Caco-2 (cell line): ENCODE measurements at regions not wholly inside any gene's neighbourhood (a gene's known extent, or its start where the extent isn't known, plus 50 kb on each side); places are given as distances from the start of the nearest gene placed in this dataset.

Source experiments
- BruUV-seq: library from RNA; stranded (reverse); fragments of 400-500 nt; replicated peaks from 2 replicates; lab custom pipeline; 2021; lab: Mats Ljungman, UMichigan
- CTCF ChIA-PET: fragments of 300-600 bp; sonication (Branson Sonifier 250); formaldehyde crosslinking; loops from one replicate; lab custom pipeline; 2022; ENCODE audit warnings: antibody characterized with exemption; lab: Charles Lee
- POLR2A ChIA-PET: fragments of 300-600 bp; sonication (Branson Sonifier 250); formaldehyde crosslinking; loops from one replicate; lab custom pipeline; 2022; ENCODE audit warnings: antibody characterized with exemption; lab: Charles Lee
- DNase-seq, 2 experiments: peaks; one replicate each; pipeline versions ENCODE4 v3.0.0 to v3.0.0-alpha.2; 2020 to 2022
- H3K27me3 ChIP-seq: replicated peaks from 2 replicates; pipeline ENCODE4 v1.6.0; 2011; ENCODE audit warnings: low read length; ENCODE audit not compliant: control insufficient read depth, insufficient read depth
- H3K36me3 ChIP-seq: 2 replicates; pipeline ENCODE4 v1.5.1; 2011; ENCODE audit warnings: low read length; ENCODE audit not compliant: control insufficient read depth, insufficient read depth
- H3K4me1 ChIP-seq: fragments of 250-450 bp; sonication (Bioruptor Pico); 2 replicates; pipeline ENCODE4 v1.5.1; 2020; ENCODE audit warnings: mild to moderate bottlenecking
- H3K4me3 ChIP-seq: 2 replicates; pipeline ENCODE4 v1.5.1; 2011; ENCODE audit warnings: low read depth, mild to moderate bottlenecking, control low read depth, low read length
- H3K9me3 ChIP-seq: fragments of 250-450 bp; sonication (Bioruptor Pico); 2 replicates; pipeline ENCODE4 v1.5.1; 2020; ENCODE audit warnings: mild to moderate bottlenecking, moderate library complexity
- H3K27ac Mint-ChIP-seq: one replicate; pipeline ENCODE4 v1.8.0; 2022; ENCODE audit warnings: mixed read lengths; ENCODE audit not compliant: unreplicated experiment
- H3K27me3 Mint-ChIP-seq: one replicate; pipeline ENCODE4 v1.8.0; 2022; ENCODE audit warnings: mixed read lengths; ENCODE audit not compliant: insufficient read depth, unreplicated experiment
- H3K36me3 Mint-ChIP-seq: one replicate; pipeline ENCODE4 v1.8.0; 2022; ENCODE audit warnings: mild to moderate bottlenecking, mixed read lengths; ENCODE audit not compliant: insufficient read depth, unreplicated experiment
- H3K4me1 Mint-ChIP-seq: one replicate; pipeline ENCODE4 v1.8.0; 2022; ENCODE audit warnings: low read depth, mixed read lengths; ENCODE audit not compliant: unreplicated experiment
- H3K4me3 Mint-ChIP-seq: one replicate; pipeline ENCODE4 v1.8.0; 2022; ENCODE audit warnings: mild to moderate bottlenecking, moderate library complexity, mixed read lengths; ENCODE audit not compliant: unreplicated experiment
- H3K9me3 Mint-ChIP-seq: one replicate; pipeline ENCODE4 v1.8.0; 2022; ENCODE audit warnings: mixed read lengths; ENCODE audit not compliant: unreplicated experiment
- intact Hi-C: fragments of 100-400 bp; cut with micrococcal nuclease; formaldehyde crosslinking; loops from one replicate; pipeline ENCODE4 v1.10.0; 2022; ENCODE audit not compliant: unreplicated experiment
- TF ChIP-seq, protein P1 (sequence below), 2 experiments: fragments of 200-600 bp in 1 of 2; IDR thresholded peaks; 1 replicate in 1 of 2; 2 replicates in 1 of 2; pipeline versions ENCODE4 v1.5.1 to v1.8.0; 2011 to 2022; ENCODE audit warnings: antibody characterized with exemption in 1 of 2, control low read depth in 1 of 2, inconsistent platforms in 1 of 2, low read depth in 1 of 2, low read length in 1 of 2, mild to moderate bottlenecking in 1 of 2, moderate library complexity in 1 of 2; ENCODE audit not compliant: insufficient read depth in 1 of 2, severe bottlenecking in 1 of 2, unreplicated experiment in 1 of 2

DNA sequence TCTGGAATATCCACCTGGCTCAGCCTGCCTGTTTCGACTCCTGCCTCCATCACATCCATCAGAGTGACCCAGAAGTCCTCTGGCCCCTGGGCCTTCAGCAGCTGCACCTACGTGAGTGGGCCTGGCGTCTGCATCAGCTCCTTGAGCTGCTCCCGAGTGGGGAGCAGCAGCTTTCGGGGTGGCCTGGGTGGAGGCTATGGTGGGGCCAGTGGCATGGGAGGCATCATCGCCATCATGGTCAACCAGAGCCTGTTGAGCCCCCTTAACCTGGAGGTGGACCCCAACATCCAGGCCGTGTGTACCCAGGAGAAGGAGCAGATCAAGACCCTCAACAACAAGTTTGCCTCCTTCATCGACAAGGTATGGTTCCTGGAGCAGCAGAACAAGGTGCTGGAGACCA lies 83.0 kb downstream of the SEC61B start:
- no peak overlapping the region for H3K4me3 ChIP-seq
- no peaks in the 10 kb centered on the region for H3K9me3 ChIP-seq
- H3K4me1 ChIP-seq: peaks cover 9% of the 10 kb centered on the region; the same call in 1 of the 2 replicates
- peaks cover 6% of the 10 kb centered on the region for H3K4me1 Mint-ChIP-seq
- no peaks in the 10 kb centered on the region for H3K36me3 Mint-ChIP-seq
- no peak overlapping the region for H3K4me3 Mint-ChIP-seq
- no TSS peak for BruUV-seq
- intact Hi-C loops: no loop called here
- no peak overlapping the region for H3K27ac Mint-ChIP-seq
- H3K36me3 ChIP-seq: no peaks in the 10 kb centered on the region
- H3K27me3 ChIP-seq: no peaks in the 10 kb centered on the region
- H3K27me3 Mint-ChIP-seq: peaks cover 6% of the 10 kb centered on the region
- ChIA-PET CTCF (no interaction called here), POLR2A (no interaction called here)
- no peak for DNase-seq
- TF ChIP-seq, protein P1, sequence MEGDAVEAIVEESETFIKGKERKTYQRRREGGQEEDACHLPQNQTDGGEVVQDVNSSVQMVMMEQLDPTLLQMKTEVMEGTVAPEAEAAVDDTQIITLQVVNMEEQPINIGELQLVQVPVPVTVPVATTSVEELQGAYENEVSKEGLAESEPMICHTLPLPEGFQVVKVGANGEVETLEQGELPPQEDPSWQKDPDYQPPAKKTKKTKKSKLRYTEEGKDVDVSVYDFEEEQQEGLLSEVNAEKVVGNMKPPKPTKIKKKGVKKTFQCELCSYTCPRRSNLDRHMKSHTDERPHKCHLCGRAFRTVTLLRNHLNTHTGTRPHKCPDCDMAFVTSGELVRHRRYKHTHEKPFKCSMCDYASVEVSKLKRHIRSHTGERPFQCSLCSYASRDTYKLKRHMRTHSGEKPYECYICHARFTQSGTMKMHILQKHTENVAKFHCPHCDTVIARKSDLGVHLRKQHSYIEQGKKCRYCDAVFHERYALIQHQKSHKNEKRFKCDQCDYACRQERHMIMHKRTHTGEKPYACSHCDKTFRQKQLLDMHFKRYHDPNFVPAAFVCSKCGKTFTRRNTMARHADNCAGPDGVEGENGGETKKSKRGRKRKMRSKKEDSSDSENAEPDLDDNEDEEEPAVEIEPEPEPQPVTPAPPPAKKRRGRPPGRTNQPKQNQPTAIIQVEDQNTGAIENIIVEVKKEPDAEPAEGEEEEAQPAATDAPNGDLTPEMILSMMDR (IDR thresholded peaks at IDR 0.05; ENCODE audit: insufficient read depth in 1 of 2, low read depth in 1 of 2, low read length in 1 of 2, severe bottlenecking in 1 of 2, unreplicated experiment in 1 of 2): no peak
- H3K9me3 Mint-ChIP-seq: no peaks in the 10 kb centered on the region

DNA sequence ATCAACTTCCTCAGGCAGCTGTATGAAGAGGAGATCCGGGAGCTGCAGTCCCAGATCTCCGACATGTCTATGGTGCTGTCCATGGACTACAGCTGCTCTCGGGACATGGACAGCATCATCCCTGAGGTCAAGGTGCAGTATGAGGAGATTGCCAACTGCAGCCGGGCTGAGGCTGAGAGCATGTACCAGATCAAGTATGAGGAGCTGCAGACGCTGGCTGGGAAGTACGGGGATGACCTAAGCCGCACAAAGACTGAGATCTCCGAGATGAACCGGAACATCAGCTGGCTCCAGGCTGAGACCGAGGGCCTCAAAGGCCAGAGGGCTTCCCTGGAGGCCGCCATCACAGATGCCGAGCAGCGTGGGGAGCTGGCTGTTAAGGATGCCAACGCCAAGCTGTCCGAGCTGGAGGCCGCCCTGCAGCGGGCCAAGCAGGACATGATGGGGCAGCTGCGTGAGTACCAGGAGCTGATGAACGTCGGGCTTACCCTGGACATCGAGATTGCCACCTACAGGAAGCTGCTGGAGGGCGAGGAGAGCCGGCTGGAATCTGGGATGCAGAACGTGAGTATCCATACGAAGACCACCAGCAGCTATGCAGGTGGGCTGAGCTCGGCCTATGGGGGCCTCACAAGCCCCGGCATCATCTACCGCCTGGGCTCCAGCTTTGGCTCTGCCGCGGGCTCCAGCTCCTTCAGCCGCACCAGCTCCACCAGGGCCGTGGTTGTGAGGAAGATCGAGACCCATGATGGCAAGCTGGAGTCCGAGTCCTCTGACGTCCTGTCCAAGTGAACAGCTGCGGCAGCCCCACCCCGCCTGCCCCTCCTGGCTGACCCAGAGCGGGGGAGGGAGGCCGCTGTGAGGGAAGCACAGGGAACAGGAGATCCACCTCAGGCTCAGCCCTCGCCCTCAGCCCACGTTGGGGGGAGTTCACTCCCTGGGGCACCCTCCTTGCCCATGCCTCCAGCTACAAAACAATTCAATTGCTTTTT lies 84.0 kb downstream of the SEC61B start:
- H3K9me3 ChIP-seq: no peaks in the 10 kb centered on the region
- no TSS peak for BruUV-seq
- TF ChIP-seq, protein P1 (IDR thresholded peaks at IDR 0.05; ENCODE audit: insufficient read depth in 1 of 2, low read depth in 1 of 2, low read length in 1 of 2, severe bottlenecking in 1 of 2, unreplicated experiment in 1 of 2): no peak
- H3K27ac Mint-ChIP-seq: no peak overlapping the region
- intact Hi-C loops: no loop called here
- H3K27me3 Mint-ChIP-seq: peaks cover 9% of the 10 kb centered on the region
- peaks cover 9% of the 10 kb centered on the region; the same call in 1 of the 2 replicates for H3K4me1 ChIP-seq
- ChIA-PET CTCF (no interaction called here), POLR2A (no interaction called here)
- peaks cover 6% of the 10 kb centered on the region for H3K4me1 Mint-ChIP-seq
- H3K4me3 ChIP-seq: no peak overlapping the region
- DNase-seq: no peak
- no peak overlapping the region for H3K4me3 Mint-ChIP-seq
- H3K9me3 Mint-ChIP-seq: no peaks in the 10 kb centered on the region
- no peaks in the 10 kb centered on the region for H3K36me3 Mint-ChIP-seq
- no peaks in the 10 kb centered on the region for H3K27me3 ChIP-seq
- no peaks in the 10 kb centered on the region for H3K36me3 ChIP-seq

DNA sequence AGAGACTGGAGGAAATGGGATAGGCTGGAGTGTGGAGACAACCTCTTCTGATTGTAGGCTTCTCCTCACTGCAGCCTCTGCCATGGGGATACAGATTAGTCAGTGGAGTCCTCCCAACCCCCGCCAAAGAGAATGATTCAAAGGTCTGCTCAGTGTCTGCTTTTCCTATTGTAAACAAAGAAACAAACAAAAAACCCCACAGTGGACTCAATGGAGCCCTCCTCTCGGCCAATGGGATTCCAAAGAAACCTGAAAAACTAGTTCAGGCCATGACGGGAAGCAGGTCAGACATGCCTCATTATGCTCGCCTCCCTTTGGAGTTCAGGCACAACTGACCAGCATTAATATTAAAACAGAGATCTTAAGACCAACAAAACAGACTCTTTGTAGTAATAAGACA lies 85.8 kb downstream of the SEC61B start:
- peaks cover 6% of the 10 kb centered on the region for H3K4me1 Mint-ChIP-seq
- Histone ChIP-seq H3K9me3 (no peaks in the 10 kb centered on the region), H3K27me3 (no peaks in the 10 kb centered on the region), H3K4me1 (peaks cover 9% of the 10 kb centered on the region; the same call in 1 of the 2 replicates), H3K36me3 (no peaks in the 10 kb centered on the region), H3K4me3 (no peak overlapping the region)
- CTCF ChIA-PET: no interaction called here
- no peaks in the 10 kb centered on the region for H3K36me3 Mint-ChIP-seq
- H3K9me3 Mint-ChIP-seq: no peaks in the 10 kb centered on the region
- no peak for DNase-seq
- POLR2A ChIA-PET: no interaction called here
- no TSS peak for BruUV-seq
- TF ChIP-seq, protein P1 (IDR thresholded peaks at IDR 0.05; ENCODE audit: insufficient read depth in 1 of 2, low read depth in 1 of 2, low read length in 1 of 2, severe bottlenecking in 1 of 2, unreplicated experiment in 1 of 2): no peak
- peaks cover 9% of the 10 kb centered on the region for H3K27me3 Mint-ChIP-seq
- no peak overlapping the region for H3K27ac Mint-ChIP-seq
- H3K4me3 Mint-ChIP-seq: no peak overlapping the region
- intact Hi-C loops: no loop called here
